CD14-positive monocyte (primary cell): ENCODE measurements at regions not wholly inside any gene's neighbourhood (a gene's known extent, or its start where the extent isn't known, plus 50 kb on each side); places are given as distances from the start of the nearest gene placed in this dataset.

Source experiments
- DNase-seq, 3 donors: peaks; one replicate each; pipeline ENCODE4 v3.0.0-alpha.2; 2011 to 2022
- H2AFZ ChIP-seq: 2 replicates; pipeline ENCODE4 v1.6.0; 2012; ENCODE audit warnings: mild to moderate bottlenecking, low read depth, low read length, inconsistent platforms; ENCODE audit not compliant: insufficient read depth, poor library complexity, severe bottlenecking
- H3K27ac ChIP-seq, 2 donors: 1 replicate in 1 of 2; 2 replicates in 1 of 2; pipeline ENCODE4 v1.5.1; 2012 to 2013; ENCODE audit warnings: low read length in 2 of 2, control low read depth in 1 of 2, inconsistent platforms in 1 of 2, low read depth in 1 of 2, mild to moderate bottlenecking in 1 of 2
- H3K27me3 ChIP-seq, 2 donors: one replicate each; pipeline versions ENCODE4 v1.6.0 to v1.6.1; 2011 to 2013; ENCODE audit warnings: low read length in 2 of 2; ENCODE audit not compliant: control insufficient read depth in 2 of 2, insufficient read depth in 2 of 2
- H3K36me3 ChIP-seq, 2 donors: replicated peaks in 1 of 2; 1 replicate in 1 of 2; 2 replicates in 1 of 2; pipeline versions ENCODE4 v1.5.1 to v1.6.1; 2012 to 2013; ENCODE audit warnings: low read length in 2 of 2, control low read depth in 1 of 2, inconsistent platforms in 1 of 2, mild to moderate bottlenecking in 1 of 2; ENCODE audit not compliant: insufficient read depth in 2 of 2, control insufficient read depth in 1 of 2
- H3K4me1 ChIP-seq, 2 donors: 1 replicate in 1 of 2; 2 replicates in 1 of 2; pipeline versions ENCODE4 v1.5.1 to v1.6.1; 2012 to 2013; ENCODE audit warnings: low read length in 2 of 2, control low read depth in 1 of 2, inconsistent platforms in 1 of 2, mild to moderate bottlenecking in 1 of 2, moderate library complexity in 1 of 2; ENCODE audit not compliant: insufficient read depth in 2 of 2, control insufficient read depth in 1 of 2
- H3K4me2 ChIP-seq: replicated peaks from 2 replicates; pipeline ENCODE3; 2012; ENCODE audit warnings: low read length, moderate library complexity, mild to moderate bottlenecking; ENCODE audit not compliant: poor library complexity, severe bottlenecking; ENCODE audit errors: extremely low read depth
- H3K4me3 ChIP-seq, 3 experiments: fragments of 200-600 bp in 1 of 3; sonication (generic) in 1 of 3; replicated peaks in 1 of 3; 1 replicate in 2 of 3; 2 replicates in 1 of 3; pipeline ENCODE4 v1.5.1; 2011 to 2013; ENCODE audit warnings: low read length in 3 of 3, mild to moderate bottlenecking in 3 of 3, control low read depth in 2 of 3, low read depth in 2 of 3, inconsistent platforms in 1 of 3, moderate library complexity in 1 of 3
- H3K79me2 ChIP-seq: 2 replicates; pipeline ENCODE4 v1.6.0; 2012; ENCODE audit warnings: mild to moderate bottlenecking, control low read depth, inconsistent platforms, low read length, moderate library complexity; ENCODE audit not compliant: insufficient read depth
- H3K9ac ChIP-seq: 2 replicates; pipeline ENCODE4 v1.6.0; 2017; ENCODE audit warnings: low read length, mild to moderate bottlenecking; ENCODE audit not compliant: insufficient read depth, poor library complexity, severe bottlenecking
- H3K9me3 ChIP-seq, 2 donors: replicated peaks in 1 of 2; 1 replicate in 1 of 2; 2 replicates in 1 of 2; pipeline versions ENCODE4 v1.5.1 to v1.6.1; 2012 to 2013; ENCODE audit warnings: low read length in 2 of 2, control low read depth in 1 of 2; ENCODE audit not compliant: control insufficient read depth in 1 of 2, insufficient read depth in 1 of 2
- H4K20me1 ChIP-seq: 2 replicates; pipeline ENCODE4 v1.6.0; 2012; ENCODE audit warnings: mild to moderate bottlenecking, low read length, control low read depth, moderate library complexity; ENCODE audit not compliant: insufficient read depth
- H3K27ac Mint-ChIP-seq, 7 donors: one replicate each; pipeline ENCODE4 v1.8.0; 2020; ENCODE audit warnings: mild to moderate bottlenecking in 7 of 7, mixed read lengths in 7 of 7, moderate library complexity in 6 of 7, inconsistent platforms in 2 of 7
- H3K27me3 Mint-ChIP-seq, 3 donors: one replicate each; pipeline ENCODE4 v1.8.0; 2021 to 2022; ENCODE audit warnings: low read depth in 3 of 3, mild to moderate bottlenecking in 3 of 3, mixed read lengths in 3 of 3, moderate library complexity in 3 of 3, inconsistent platforms in 1 of 3
- H3K36me3 Mint-ChIP-seq, 2 donors: one replicate each; pipeline ENCODE4 v1.8.0; 2020; ENCODE audit warnings: mixed read lengths in 2 of 2, inconsistent platforms in 1 of 2, mild to moderate bottlenecking in 1 of 2
- H3K4me1 Mint-ChIP-seq: one replicate; pipeline ENCODE4 v1.8.0; 2020; ENCODE audit warnings: mild to moderate bottlenecking, mixed read lengths
- H3K4me3 Mint-ChIP-seq, 2 donors: one replicate each; pipeline ENCODE4 v1.8.0; 2020; ENCODE audit warnings: mild to moderate bottlenecking in 2 of 2, mixed read lengths in 2 of 2, moderate library complexity in 1 of 2
- H3K9me3 Mint-ChIP-seq, 7 donors: one replicate each; pipeline ENCODE4 v1.8.0; 2020 to 2022; ENCODE audit warnings: mixed read lengths in 7 of 7, mild to moderate bottlenecking in 6 of 7, moderate library complexity in 6 of 7, inconsistent platforms in 2 of 7
- WGBS: methylation state at CpG from one replicate; pipeline ENCODE4 v1.1.5; 2013; ENCODE audit warnings: missing lambda C conversion rate; ENCODE audit not compliant: insufficient coverage; 5-methylcytosine and 5-hydroxymethylcytosine counted together
- intact Hi-C, 2 donors: fragments of 100-400 bp; cut with micrococcal nuclease; formaldehyde crosslinking; loops; one replicate each; pipeline versions ENCODE4 v1.15.0 to v1.15.1; 2023
- TF ChIP-seq, protein P1 (sequence below): fragments of 200-600 bp; IDR thresholded peaks from one replicate; pipeline ENCODE4 v1.8.0; 2022; ENCODE audit warnings: antibody characterized with exemption, mild to moderate bottlenecking

DNA sequence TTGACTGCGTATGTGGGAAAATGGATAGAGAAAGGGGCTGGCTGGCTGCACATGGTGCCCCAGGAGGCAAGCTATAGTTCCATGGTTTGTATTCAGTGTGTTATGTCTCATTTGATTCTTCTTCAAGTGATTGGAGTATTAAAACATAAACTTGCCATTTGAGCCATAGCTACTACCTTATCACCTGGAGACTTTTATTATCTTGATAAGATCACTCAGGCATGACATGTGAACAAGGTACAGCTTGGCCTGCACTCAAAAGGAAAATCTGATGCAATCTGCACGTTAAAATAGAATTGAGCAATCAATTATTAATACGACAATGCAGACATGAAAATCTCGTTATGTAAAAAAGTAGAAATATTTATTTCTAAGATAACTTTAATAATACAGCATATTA is 116.9 kb downstream of the RND3 start:
- H4K20me1 ChIP-seq, result no peaks in the 10 kb centered on the region
- peaks cover 9 to 11% of the 10 kb centered on the region in 2 donors for H3K9me3 ChIP-seq
- Mint-ChIP-seq H3K27ac (no peak overlapping the region), H3K4me3 (no peak overlapping the region), H3K9me3 (peaks cover 0 to 10% (median 3%) of the 10 kb centered on the region in 7 donors), H3K4me1 (no peaks in the 10 kb centered on the region), H3K27me3 (peaks cover 0 to 1% (median 0%) of the 10 kb centered on the region in 3 donors), H3K36me3 (no peaks in the 10 kb centered on the region)
- H3K4me1 ChIP-seq, result no peaks in the 10 kb centered on the region
- intact Hi-C loops, result no loop called here
- no peak for DNase-seq
- 100% methylated on average over 1 of the region's 4 CpGs for WGBS
- H3K27me3 ChIP-seq, result no peaks in the 10 kb centered on the region
- no peaks in the 10 kb centered on the region for H3K36me3 ChIP-seq
- H3K9ac ChIP-seq, result no peak overlapping the region
- no peaks in the 10 kb centered on the region for H3K79me2 ChIP-seq
- no peak overlapping the region for H3K4me3 ChIP-seq
- H3K27ac ChIP-seq, result no peak overlapping the region
- H3K4me2 ChIP-seq, result no peak overlapping the region
- no peak overlapping the region for H2AFZ ChIP-seq
- TF ChIP-seq, protein P1, sequence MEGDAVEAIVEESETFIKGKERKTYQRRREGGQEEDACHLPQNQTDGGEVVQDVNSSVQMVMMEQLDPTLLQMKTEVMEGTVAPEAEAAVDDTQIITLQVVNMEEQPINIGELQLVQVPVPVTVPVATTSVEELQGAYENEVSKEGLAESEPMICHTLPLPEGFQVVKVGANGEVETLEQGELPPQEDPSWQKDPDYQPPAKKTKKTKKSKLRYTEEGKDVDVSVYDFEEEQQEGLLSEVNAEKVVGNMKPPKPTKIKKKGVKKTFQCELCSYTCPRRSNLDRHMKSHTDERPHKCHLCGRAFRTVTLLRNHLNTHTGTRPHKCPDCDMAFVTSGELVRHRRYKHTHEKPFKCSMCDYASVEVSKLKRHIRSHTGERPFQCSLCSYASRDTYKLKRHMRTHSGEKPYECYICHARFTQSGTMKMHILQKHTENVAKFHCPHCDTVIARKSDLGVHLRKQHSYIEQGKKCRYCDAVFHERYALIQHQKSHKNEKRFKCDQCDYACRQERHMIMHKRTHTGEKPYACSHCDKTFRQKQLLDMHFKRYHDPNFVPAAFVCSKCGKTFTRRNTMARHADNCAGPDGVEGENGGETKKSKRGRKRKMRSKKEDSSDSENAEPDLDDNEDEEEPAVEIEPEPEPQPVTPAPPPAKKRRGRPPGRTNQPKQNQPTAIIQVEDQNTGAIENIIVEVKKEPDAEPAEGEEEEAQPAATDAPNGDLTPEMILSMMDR, result no peak

DNA sequence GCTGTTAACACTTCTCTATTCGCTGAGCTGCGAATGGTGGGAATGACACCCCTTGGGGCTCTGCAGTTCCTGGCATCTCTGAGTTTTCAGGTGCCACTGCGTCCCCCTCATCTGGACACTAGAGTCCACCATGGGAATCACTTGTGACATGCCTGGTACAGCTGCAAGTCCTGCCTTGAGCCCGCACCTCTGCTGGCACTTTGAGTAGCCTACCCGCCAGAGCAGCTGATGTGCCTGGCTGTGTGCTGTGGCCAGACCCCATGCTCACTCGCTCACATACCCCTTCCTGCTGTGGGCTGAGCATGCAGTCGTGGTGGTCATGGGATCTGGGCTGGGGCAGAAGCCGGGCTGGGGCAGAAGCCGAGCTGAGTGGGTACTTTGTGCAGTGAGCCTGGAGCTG is 117.6 kb downstream of the RND3 start:
- Histone ChIP-seq H3K27ac (no peak overlapping the region), H4K20me1 (no peaks in the 10 kb centered on the region), H3K9me3 (peaks cover 9 to 11% of the 10 kb centered on the region in 2 donors), H3K27me3 (no peaks in the 10 kb centered on the region), H3K9ac (no peak overlapping the region), H3K79me2 (no peaks in the 10 kb centered on the region), H2AFZ (no peak overlapping the region), H3K4me1 (no peaks in the 10 kb centered on the region), H3K36me3 (no peaks in the 10 kb centered on the region), H3K4me3 (no peak overlapping the region), H3K4me2 (no peak overlapping the region)
- TF ChIP-seq, protein P1, result no peak
- Mint-ChIP-seq H3K27me3 (peaks cover 0 to 1% (median 0%) of the 10 kb centered on the region in 3 donors), H3K4me3 (no peak overlapping the region), H3K4me1 (no peaks in the 10 kb centered on the region), H3K36me3 (no peaks in the 10 kb centered on the region), H3K27ac (no peak overlapping the region), H3K9me3 (peaks cover 0 to 10% (median 3%) of the 10 kb centered on the region in 7 donors)
- 95% methylated on average over 9 of the region's 9 CpGs for WGBS
- no peak for DNase-seq
- intact Hi-C loops, result no loop called here
